GM12891 (cell line): ENCODE measurements at regions not wholly inside any gene's neighbourhood (a gene's known extent, or its start where the extent isn't known, plus 50 kb on each side); places are given as distances from the start of the nearest gene placed in this dataset.

Experiments used
- DNase-seq: peaks from one replicate; pipeline ENCODE4 v3.0.0; 2011; ENCODE audit warnings: low spot score; ENCODE audit not compliant: insufficient read length
- FAIRE-seq: peaks from 2 replicates; lab custom pipeline; 2011; peaks lifted over from hg19 to GRCh38; lab: Jason Lieb, UNC
- PAX5 ChIP-seq: IDR thresholded peaks from 2 replicates; pipeline ENCODE4 v1.6.1; 2011; ENCODE audit warnings: low read length, moderate library complexity, mild to moderate bottlenecking; ENCODE audit not compliant: insufficient read depth, severe bottlenecking
- POLR2A ChIP-seq: IDR thresholded peaks from 2 replicates; pipeline ENCODE4 v1.6.1; 2011; ENCODE audit warnings: low read depth, low read length, control low read depth
- POLR2AphosphoS5 ChIP-seq: IDR thresholded peaks from 2 replicates; pipeline ENCODE4 v1.6.1; 2011; ENCODE audit warnings: low read depth, low read length, control low read depth
- POU2F2 ChIP-seq: IDR thresholded peaks from 2 replicates; pipeline ENCODE4 v1.6.1; 2011; ENCODE audit warnings: low read depth, mild to moderate bottlenecking, control low read depth, low read length, moderate library complexity
- SPI1 ChIP-seq: IDR thresholded peaks from 2 replicates; pipeline ENCODE4 v1.6.1; 2011; ENCODE audit warnings: low read depth, low read length, control low read depth
- TAF1 ChIP-seq: IDR thresholded peaks from 2 replicates; pipeline ENCODE4 v1.6.1; 2011; ENCODE audit warnings: low read depth, low read length, control low read depth

DNA sequence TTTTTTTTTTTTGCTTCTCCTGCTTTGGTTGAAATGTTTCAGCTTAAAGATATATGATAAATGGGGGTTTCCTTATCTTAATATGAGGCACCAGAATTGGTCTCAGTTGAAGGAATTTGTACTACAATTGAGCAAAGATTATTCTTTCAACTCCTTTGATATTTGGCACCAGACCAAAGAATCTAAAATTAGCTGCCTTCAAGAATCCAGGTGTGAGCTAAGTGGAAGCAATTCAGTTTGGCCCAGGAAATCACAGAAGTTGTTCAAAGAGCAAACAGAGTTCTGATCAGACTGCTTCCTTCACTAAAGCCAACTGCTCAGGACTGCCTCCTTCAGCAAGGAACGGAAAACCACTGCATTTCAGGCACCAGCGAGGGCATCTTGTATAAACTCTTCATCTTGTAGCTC, 68.3 kb upstream of the BCAR3 start:
- TF ChIP-seq POLR2A (no peak), TAF1 (no peak), SPI1 (no peak), POLR2AphosphoS5 (no peak), PAX5 (no peak), POU2F2 (no peak)
- DNase-seq (no peak), FAIRE-seq (peak; percentile 78)

- no peak for TF ChIP-seq POLR2A
- TF ChIP-seq POU2F2, result no peak
- TF ChIP-seq SPI1, result no peak
- no peak for TF ChIP-seq PAX5
- TF ChIP-seq POLR2AphosphoS5, result no peak
- no peak for TF ChIP-seq TAF1
- no peak for FAIRE-seq
- DNase-seq, result no peak
Observed at GRCh38 chr1:93749487-93749886, 67.8 kb upstream of the BCAR3 start.

DNA sequence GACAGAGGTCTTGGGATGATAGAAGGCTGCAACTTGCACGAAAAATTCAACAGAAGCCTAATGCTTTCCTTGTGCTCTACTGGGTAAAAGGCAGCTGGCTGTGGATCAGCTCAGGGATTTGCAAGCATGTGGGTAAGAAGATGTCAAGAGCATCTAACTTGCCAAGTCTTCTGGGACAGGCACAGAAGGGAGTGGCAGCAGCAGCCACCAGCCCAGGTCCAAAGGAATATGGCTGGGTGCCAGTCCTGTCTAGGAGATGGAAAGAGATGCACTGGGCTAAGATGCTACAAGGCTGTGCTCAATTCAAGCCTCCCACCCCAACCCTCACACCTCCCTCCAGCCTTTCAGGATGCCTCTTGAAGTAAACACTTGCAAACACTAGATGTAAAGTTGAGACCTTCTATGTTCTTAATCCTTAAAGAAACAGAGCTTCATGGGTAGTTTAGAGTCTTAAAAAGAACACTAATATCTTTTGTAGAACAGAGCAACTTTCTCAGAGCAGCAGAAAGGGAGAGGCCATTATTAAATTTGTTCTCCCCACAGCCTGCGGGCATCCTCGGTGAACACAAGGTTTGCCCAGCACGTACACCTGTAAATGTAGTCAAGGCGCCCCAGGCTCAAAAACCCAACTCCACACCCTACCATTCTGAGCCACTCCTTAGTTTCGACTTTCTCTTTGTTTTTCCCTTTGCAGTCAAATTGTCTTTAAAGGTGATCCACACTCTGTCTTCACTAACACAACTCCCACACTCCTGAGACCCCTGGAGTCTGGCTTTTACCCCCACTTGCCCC, 64.6 kb upstream of the BCAR3 start:
- TF ChIP-seq PAX5 (no peak), POLR2AphosphoS5 (no peak)
- FAIRE-seq, result no peak
- no peak for DNase-seq

DNA sequence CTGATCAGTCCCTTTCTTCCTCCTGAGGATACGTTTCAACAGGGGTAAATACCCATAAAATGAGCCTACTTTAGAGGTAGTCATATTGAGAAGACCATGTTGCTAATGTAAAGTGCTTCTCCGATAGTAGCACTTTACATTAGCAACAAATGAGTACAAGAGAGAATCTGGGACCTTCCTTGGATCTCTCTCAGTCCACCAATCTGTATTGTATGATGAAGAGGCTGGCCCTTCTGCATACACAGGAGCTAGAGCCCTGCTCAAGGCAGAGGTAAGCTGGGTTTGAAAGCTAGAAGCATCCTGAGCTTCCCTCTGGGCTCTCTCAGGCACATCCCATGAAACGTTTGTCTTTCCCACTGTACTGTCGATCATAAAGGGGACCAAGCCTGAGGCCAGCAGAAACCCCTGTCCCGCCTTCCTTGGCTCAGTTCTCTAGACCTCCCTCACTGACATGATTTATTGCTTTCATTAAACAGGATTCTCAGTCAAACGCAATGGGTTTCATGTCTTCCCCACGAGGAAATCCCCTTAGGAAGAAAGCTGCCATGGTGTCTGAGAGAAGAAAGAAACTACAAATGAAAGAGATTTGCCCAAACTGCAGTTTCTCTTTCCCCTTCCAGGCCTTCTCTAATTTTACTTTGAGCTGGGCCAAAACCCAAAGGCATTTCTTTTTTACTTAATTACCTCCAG, 62.8 kb upstream of the BCAR3 start:
- DNase-seq (no peak), FAIRE-seq (peak; percentile 38)
- TF ChIP-seq TAF1, result no peak
- TF ChIP-seq POU2F2, result no peak
- TF ChIP-seq POLR2A, result no peak
- TF ChIP-seq SPI1, result no peak
- TF ChIP-seq POLR2AphosphoS5, result no peak
- TF ChIP-seq PAX5, result no peak

GRCh38 chr1:93743465-93743864, 61.8 kb upstream of the BCAR3 start:
- FAIRE-seq (no peak), DNase-seq (no peak)
- TF ChIP-seq POU2F2, result no peak
- TF ChIP-seq PAX5, result no peak
- TF ChIP-seq POLR2A, result no peak
- no peak for TF ChIP-seq POLR2AphosphoS5
- TF ChIP-seq SPI1, result no peak
- no peak for TF ChIP-seq TAF1

DNA sequence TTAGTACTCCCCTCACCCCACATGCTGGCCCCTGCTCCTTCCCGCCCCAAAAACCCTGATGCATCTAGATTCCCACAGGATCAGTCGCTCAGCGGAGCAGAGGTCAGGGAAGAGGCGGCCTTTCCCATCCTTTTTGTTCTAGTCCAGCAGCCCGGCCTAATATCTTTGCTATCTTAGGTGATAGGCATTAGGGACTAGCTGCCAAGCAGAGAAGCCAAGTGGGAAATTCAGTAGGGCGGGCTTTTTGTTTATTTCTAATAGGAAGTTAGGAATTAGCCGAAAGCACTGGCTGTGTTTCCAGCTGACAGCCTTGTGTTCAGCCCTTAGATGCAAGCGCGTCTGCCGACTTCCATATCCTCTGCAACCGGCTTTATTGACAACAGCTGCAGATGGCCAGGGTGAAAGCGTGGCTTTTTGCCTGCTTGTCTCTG, 59.0 kb upstream of the BCAR3 start:
- no peak for DNase-seq
- no peak for FAIRE-seq
- no peak for TF ChIP-seq POU2F2
- TF ChIP-seq TAF1, result no peak
- TF ChIP-seq SPI1, result no peak

DNA sequence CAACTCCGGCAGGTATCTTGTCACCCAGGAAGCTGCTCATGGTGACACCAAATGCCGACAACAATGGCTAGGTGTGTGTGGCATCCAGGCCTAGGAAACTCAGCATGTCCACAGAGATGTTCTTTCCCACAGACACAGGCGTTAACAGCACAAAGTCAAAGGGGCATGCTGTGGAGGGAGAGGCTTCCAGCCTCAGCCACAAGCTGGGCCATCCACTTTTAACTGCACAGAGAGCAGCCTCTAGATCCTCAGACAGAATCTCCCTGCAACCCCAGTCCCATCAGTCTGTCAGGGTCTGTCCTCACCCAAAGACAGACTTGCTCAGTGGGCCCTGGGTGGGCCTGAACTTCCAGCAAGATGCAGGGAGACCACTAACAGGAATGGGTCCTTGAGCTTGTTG, 58.5 kb upstream of the BCAR3 start:
- TF ChIP-seq POU2F2, result no peak
- FAIRE-seq (no peak), DNase-seq (no peak)

- TF ChIP-seq SPI1, result no peak
- TF ChIP-seq PAX5, result no peak
- TF ChIP-seq POLR2A, result no peak
- TF ChIP-seq POLR2AphosphoS5, result no peak
- TF ChIP-seq POU2F2, result no peak
- TF ChIP-seq TAF1, result no peak
- no peak for FAIRE-seq
Observed at GRCh38 chr1:93739472-93739871, 57.8 kb upstream of the BCAR3 start.

DNA sequence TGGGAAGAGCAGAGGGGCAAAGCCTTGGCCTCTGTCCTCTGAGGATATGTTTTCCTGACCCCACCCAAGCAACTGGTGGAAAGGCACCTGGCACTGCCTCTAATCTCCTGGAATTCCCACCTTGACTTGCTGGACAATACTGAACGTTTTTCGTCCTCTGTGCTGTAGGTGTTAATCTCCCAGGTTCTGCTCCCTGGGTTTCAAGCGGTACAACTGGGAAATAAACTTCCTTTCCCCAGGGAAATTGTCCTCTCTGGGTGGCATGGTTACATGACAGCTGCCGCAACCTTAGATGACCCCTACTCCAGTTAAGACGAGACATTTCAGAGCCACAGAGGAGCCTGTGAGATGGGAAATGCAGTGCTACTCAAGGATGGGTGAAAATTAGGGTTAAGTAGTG, 57.3 kb upstream of the BCAR3 start:
- TF ChIP-seq PAX5 (no peak), POU2F2 (no peak), POLR2AphosphoS5 (no peak), POLR2A (no peak), TAF1 (no peak), SPI1 (no peak)
- DNase-seq (no peak), FAIRE-seq (no peak)

More at GRCh38 chr1:93739472-93739871, 57.8 kb upstream of the BCAR3 start:
- DNase-seq, result no peak

DNA sequence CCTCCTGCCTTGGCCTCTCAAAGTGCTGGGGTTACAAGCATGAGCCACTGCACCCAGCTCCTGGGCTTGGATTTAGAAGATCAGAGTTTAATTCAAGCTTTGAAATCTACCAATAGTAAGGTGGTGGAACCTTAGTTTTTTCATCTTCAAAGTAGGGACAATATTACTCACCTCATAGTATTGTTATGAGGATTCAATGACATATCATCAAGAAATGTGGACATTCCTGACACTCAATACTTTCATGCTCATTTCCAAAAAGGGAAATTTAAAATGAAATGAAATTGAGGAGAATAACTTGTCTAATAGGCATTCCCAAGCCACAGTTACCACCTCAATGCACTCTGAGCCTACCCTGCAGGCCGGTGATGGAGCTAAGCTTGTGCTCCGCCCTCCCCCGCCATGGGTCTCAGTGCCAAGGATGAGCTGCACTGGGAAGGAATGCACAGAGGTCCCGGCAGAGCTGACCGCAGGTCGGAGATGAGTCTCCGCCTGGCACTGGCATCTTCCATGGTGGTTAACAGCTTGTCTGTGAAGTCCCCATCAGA, 56.5 kb upstream of the BCAR3 start:
- TF ChIP-seq SPI1, result no peak
- TF ChIP-seq PAX5, result no peak
- TF ChIP-seq POLR2AphosphoS5, result no peak
- no peak for TF ChIP-seq TAF1
- no peak for TF ChIP-seq POLR2A
- no peak for TF ChIP-seq POU2F2
- FAIRE-seq (no peak), DNase-seq (no peak)
